ENCODE measurements at regions not wholly inside any gene's neighbourhood (a gene's known extent, or its start where the extent isn't known, plus 50 kb on each side); places are given as distances from the start of the nearest gene placed in this dataset.

GRCh38 chr6:79864421-79864820 lies 82.9 kb downstream of the ELOVL4 start:
- no peak overlapping the region for H3K4me3 ChIP-seq (ENCODE audit: low read length)
- DNase-seq (ENCODE audit: low read depth, low spot score), result no peak

DNA sequence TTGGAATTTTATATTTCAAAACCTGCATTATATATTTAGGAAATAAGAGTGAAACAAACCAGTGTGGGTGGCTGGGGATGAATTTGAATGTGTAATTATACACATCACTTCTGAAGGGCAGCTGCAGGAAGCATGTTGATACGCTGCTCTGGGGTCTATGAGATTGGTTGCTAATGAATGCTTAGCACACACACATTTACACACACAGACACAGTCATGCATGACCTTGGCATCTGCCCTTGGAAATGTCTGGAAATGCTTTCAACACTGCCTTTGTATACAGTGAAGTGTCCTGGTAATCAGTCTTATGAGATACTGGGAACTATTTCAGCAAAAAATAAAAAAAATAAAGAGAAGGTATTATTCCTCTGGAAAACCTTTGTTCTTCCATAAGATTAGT lies 83.4 kb downstream of the ELOVL4 start:
- DNase-seq (ENCODE audit: low read depth, low spot score), result no peak
- no peak overlapping the region for H3K4me3 ChIP-seq (ENCODE audit: low read length)

DNA sequence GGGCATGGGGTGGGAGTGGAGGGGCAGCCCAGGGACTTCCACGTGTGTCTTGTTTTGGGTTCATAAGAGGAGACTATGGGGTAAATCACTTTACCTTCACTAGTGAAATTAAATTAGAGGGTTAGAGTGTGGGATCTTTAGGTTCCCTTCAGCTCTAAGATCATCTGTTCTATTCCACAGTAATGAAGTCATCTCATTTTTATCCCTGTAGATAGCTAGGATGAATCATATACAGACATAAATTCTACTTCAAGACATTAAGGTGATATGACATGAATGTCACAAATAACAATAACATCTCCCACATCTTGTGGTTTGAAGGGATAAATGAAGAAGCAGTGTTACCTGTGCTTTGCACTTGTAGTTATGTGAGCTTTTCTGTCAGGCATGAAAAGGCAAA lies 83.8 kb downstream of the ELOVL4 start:
- no peak for DNase-seq (ENCODE audit: low read depth, low spot score)
- no peak overlapping the region for H3K4me3 ChIP-seq (ENCODE audit: low read length)

DNA sequence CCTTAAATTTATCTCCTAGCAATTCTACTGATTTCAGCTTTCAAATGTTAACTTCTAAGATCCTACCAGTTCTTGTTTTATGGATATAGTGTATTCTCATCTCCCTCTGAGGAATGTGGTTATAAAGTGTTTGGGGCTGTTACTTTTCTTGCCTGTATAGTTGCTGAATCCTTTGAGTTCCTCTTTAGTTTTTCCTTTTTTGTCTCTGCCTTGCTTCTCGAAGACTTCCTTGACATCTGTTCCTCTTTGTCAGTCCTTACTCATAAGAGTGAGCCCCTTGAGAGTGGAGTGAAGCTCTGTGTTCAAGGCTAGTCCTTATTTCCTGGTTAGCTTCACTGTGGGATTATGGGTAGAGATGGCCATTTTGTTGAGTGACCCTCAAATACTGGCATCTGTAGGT lies 84.6 kb downstream of the ELOVL4 start:
- no peak for DNase-seq (ENCODE audit: low read depth, low spot score)
- H3K4me3 ChIP-seq (ENCODE audit: low read length), result no peak overlapping the region

DNA sequence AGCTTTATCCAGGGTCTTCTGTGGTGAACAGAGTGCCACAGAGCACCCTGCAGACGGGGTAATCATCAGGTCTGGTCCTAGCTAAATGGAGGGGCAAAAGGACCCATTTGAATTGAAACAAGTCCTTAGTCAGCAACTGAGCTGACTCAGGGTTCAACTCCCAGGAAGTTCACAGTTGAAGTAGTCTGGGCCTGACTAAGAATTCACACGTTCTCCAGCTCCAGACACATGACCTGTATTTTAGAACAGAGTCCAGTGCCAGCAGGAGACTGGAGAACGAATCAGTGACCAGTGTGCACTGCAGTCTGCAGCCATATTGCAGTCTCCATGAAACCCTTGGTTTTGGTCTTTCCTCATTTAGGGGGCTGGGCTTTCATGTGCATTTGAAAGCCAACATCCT lies 85.2 kb downstream of the ELOVL4 start:
- no peak for DNase-seq (ENCODE audit: low read depth, low spot score)
- no peak overlapping the region for H3K4me3 ChIP-seq (ENCODE audit: low read length)

DNA sequence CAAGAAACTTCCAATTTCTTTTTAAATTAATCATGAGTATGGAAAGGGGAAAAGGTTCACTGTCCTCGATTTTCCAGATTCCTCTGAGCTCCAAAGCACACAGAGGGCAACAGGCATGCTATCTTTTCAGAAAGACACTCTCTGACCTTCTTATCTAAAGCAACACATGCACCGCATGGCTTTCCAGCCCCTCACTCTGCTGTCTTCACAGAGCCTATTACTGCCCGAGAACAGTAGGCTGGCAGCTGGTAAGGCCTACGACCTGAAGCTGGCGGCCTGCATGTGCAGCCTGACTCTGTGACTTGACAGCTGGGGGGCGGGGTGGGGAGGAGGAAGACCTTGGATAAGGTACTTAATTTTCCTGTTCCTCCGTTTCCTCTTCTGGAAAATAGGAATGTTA lies 86.3 kb downstream of the ELOVL4 start:
- no peak for DNase-seq (ENCODE audit: low read depth, low spot score)
- no peak overlapping the region for H3K4me3 ChIP-seq (ENCODE audit: low read length)

DNA sequence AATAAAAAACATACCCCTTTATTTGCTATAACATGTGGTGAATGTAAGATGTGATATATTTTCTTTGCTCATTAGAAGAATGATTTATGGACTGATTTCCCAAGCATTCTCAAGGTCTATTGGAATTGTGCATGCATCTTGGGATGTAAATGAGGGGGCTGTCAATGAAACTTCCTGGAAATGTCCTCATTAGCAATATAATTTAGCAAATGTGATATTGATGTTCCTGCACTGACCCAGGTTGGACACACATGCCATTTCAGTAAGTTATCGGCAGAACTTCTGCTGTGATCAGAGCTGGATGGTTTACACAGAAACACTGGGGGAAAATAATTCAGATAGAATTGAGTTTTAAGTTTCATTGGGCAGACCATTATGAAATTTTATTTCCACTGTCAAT lies 99.9 kb downstream of the ELOVL4 start:
- no peak for DNase-seq (ENCODE audit: low read depth, low spot score)
- no peak overlapping the region for H3K4me3 ChIP-seq (ENCODE audit: low read length)

DNA sequence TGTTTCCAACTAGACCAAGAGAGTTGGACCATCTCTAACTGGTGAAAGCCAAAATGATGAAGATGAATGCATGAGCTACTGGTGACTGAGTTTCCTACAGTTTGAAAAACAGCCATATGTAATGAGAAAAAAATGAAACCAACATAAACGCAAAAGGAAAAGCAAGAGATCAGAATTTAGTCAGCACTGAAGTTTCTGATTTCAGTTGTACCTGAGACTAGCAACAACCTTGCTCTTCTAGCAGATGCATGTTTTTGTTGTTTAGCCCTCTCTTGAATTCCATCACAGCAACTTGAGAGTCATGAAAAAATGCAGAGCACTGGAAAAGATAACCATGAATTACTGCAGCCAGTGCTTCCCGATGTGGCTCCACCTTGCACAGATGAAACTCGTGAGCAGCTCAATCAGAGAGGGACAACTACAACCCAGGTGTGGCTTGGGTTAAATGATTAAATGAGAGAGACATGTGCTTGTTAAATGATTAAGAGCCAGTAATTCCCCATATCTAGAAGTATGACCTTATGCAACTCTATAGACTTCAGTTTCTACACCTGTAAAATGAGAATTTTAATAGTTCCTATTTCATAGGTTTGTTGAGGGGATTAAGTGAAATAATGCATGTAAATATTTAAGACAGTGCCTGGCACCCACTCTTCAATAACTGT lies 104.8 kb downstream of the ELOVL4 start:
- DNase-seq (ENCODE audit: low read depth, low spot score), result no peak
- H3K4me3 ChIP-seq (ENCODE audit: low read length), result no peak overlapping the region

- no peak overlapping the region for H3K4me3 ChIP-seq (ENCODE audit: low read length)
- no peak for DNase-seq (ENCODE audit: low read depth, low spot score)
Observed at GRCh38 chr6:79841577-79842375, 105.6 kb downstream of the ELOVL4 start.

GRCh38 chr6:79838851-79839250 lies 108.5 kb downstream of the ELOVL4 start:
- H3K4me3 ChIP-seq (ENCODE audit: low read length), result no peak overlapping the region
- no peak for DNase-seq (ENCODE audit: low read depth, low spot score)

- no peak for DNase-seq (ENCODE audit: low read depth, low spot score)
- no peak overlapping the region for H3K4me3 ChIP-seq (ENCODE audit: low read length)
Observed at GRCh38 chr6:79833964-79834284, 113.4 kb downstream of the ELOVL4 start.

GRCh38 chr6:79833264-79833963 lies 113.9 kb downstream of the ELOVL4 start:
- H3K4me3 ChIP-seq (ENCODE audit: low read length), result no peak overlapping the region
- DNase-seq (ENCODE audit: low read depth, low spot score), result no peak

DNA sequence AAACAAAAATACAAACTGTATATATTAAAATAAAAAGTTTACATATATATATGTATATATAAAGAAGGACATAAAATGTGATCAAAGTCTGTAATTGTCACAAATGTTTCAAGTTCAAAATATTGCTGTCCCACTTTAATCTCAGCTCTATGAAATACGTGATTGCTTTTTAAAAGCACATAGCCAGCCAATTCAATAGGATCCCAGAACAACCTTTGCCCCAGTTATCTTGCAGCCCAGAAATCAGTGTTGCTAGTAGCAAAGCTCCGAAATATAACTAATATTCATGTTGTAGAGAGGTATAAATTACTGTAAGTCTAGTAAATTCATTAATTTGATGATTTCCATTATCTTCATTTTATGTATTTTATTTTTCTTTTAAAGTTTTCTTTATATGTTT lies 114.6 kb downstream of the ELOVL4 start:
- DNase-seq (ENCODE audit: low read depth, low spot score), result no peak
- no peak overlapping the region for H3K4me3 ChIP-seq (ENCODE audit: low read length)

GRCh38 chr6:79824202-79824601 lies 123.2 kb downstream of the ELOVL4 start:
- no peak for DNase-seq (ENCODE audit: low read depth, low spot score)
- no peak overlapping the region for H3K4me3 ChIP-seq (ENCODE audit: low read length)

GRCh38 chr6:79821859-79822258 lies 125.5 kb downstream of the ELOVL4 start:
- no peak overlapping the region for H3K4me3 ChIP-seq (ENCODE audit: low read length)
- no peak for DNase-seq (ENCODE audit: low read depth, low spot score)

- DNase-seq (ENCODE audit: low read depth, low spot score), result no peak
- H3K4me3 ChIP-seq (ENCODE audit: low read length), result no peak overlapping the region
Observed at GRCh38 chr6:79818471-79818870, 128.9 kb downstream of the ELOVL4 start.

DNA sequence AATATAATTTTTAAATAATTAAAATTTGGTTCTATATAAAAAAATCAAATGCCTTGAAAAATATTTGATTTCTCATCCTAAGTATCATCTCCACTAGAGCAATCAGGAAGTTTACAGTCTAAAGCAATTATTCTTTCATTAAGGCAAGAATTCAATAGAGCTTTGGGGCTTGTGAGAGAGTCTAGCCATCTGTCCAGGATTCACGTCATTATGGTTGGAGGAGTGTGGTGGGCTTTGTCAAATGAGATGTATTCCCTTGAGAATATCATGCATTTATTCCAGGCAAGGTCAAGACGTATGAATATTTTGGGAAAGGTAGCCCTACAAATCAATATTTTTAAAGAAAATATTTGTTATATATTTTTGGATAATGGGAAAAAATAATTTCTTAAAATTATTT lies 132.4 kb downstream of the ELOVL4 start:
- DNase-seq (ENCODE audit: low read depth, low spot score), result no peak
- H3K4me3 ChIP-seq (ENCODE audit: low read length), result no peak overlapping the region

DNA sequence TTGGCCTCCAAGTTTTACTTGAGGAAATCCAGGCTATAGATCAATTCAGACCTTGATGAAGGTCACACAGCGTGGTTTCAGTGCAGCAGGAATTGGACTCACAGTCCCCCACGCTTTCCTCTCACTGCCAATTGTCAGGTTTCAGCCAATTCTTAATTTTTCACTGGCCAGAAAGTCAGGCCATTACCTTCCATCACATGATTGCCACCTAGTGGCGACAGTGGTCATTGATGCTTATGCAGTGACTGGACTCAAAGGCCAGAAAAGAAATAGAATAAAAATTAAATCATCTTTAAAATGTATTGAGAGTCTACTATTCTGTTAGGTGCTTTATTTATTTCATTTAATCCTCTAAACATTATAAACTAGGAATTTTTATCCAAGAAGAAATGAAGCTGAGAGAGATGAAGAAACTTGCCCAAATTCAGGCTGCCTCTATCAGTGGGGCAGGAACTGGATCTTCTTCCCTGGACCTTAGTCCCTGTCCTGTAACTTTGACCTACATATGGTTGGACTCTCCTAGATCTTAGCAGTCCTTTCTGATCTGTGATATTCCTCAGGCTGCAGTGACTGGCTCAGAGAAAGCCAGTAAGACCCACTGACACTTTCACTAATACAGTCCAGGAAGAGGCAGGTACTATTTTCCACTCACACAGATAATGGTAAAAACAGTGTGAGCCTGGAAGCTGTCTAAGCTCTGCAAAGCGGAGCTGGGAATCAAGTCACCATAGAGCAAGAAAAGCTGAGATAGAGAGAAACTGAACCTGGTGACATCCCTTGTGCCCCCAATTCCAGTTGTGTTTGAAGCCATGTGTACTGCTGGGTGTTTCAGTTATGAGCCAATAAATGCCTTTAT lies 133.3 kb downstream of the ELOVL4 start:
- no peak overlapping the region for H3K4me3 ChIP-seq (ENCODE audit: low read length)
- DNase-seq (ENCODE audit: low read depth, low spot score), result peak; percentile 36

DNA sequence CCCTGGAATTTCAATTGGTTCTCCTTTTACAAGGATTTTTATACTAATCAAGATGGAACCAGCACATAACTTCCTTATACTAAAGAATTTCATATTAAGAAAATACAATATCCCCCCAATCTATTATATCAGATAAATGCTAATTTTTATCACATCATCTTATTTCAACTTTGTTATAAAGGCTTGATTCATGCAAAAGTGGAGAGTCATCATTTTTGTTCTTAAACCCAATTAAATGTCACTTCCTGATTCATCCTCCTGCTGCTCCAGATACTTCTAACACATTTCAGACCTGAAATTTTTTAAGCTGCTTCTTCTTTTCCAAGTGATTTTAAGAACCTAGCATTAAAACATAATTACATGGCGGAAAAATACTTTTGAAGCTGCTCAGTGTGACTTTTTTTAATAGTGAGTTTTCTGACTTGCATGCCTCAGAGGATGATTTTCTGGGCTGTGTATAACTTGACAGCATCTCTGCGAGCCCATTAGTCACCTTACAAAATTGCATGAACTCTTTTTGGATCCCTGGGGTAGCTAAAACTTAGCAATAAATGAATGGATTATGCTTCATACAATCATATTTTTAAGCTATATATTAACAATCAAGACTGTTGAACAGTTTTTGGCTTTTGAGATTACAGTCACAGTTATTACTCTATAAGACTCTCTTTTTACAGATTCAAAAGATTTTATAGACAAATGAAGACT lies 134.1 kb downstream of the ELOVL4 start:
- no peak for DNase-seq (ENCODE audit: low read depth, low spot score)

More for the DNA sequence above, 134.1 kb downstream of the ELOVL4 start:
- H3K4me3 ChIP-seq (ENCODE audit: low read length), result no peak overlapping the region

Data from Jurkat, Clone E6-1 (cell line).